GM12875 (cell line): ENCODE measurements at regions not wholly inside any gene's neighbourhood (a gene's known extent, or its start where the extent isn't known, plus 50 kb on each side); places are given as distances from the start of the nearest gene placed in this dataset.

Experiments used
- H3K4me3 ChIP-seq: one replicate; pipeline ENCODE4 v1.5.1; 2011; ENCODE audit warnings: low read depth, low read length, control low read depth
- TF ChIP-seq, protein P1 (sequence below): IDR thresholded peaks from 2 replicates; pipeline ENCODE4 v1.5.1; 2011; ENCODE audit warnings: low read depth, mild to moderate bottlenecking, control low read depth, inconsistent platforms, low read length, moderate library complexity, borderline replicate concordance; ENCODE audit not compliant: insufficient read depth

DNA sequence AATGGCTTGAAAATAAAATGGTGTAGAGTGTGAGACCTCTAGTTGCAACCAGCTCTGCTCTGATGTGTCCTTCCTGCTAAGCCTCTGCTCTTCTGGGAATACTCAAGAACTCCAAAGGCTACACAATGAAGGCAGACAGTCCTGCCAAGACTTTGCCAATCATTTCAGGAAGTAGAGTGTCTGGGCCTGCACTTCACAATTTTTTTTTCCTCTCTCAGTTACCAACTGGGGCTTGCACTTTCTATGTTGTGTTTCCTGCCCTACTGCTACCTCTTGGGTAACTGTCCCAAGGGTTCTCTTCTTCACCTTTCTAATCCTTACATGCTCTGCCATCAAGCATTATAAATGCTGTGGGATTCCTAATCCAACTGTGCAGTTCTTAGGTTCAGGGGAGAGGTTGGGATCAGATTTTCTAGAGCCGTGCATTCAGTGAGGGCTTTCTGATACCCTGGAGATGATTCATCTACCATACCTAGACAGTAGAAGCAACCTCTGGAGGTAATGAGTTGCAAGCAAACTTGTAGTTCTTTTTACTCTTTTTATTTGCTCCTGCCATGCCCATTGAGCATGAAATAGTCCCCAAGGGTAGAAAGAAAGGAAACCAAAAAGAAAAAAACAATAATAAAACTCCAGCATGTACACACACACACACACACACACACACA is 365.9 kb downstream of the MLLT3 start:
- TF ChIP-seq, protein P1, sequence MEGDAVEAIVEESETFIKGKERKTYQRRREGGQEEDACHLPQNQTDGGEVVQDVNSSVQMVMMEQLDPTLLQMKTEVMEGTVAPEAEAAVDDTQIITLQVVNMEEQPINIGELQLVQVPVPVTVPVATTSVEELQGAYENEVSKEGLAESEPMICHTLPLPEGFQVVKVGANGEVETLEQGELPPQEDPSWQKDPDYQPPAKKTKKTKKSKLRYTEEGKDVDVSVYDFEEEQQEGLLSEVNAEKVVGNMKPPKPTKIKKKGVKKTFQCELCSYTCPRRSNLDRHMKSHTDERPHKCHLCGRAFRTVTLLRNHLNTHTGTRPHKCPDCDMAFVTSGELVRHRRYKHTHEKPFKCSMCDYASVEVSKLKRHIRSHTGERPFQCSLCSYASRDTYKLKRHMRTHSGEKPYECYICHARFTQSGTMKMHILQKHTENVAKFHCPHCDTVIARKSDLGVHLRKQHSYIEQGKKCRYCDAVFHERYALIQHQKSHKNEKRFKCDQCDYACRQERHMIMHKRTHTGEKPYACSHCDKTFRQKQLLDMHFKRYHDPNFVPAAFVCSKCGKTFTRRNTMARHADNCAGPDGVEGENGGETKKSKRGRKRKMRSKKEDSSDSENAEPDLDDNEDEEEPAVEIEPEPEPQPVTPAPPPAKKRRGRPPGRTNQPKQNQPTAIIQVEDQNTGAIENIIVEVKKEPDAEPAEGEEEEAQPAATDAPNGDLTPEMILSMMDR: no peak
- H3K4me3 ChIP-seq: no peak overlapping the region

DNA sequence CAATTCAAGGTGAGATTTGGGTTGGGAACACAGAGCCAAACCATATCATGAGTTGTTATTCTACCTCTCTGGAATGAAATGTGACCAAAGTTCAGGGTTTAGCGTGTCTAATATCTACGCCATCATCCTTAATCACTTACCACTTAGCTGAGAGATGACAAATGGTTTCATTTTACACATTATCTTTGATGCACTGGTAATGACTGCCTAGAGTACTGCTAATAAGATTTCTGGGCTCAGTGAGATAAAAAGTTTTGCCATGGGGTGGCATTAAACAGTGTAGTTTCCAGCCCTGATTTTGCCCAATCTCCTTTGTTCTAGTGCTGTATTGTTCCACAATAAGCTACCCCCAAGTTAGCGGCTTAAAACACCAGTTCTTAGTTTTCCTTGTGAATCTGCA is 367.2 kb downstream of the MLLT3 start:
- TF ChIP-seq, protein P1: no peak
- H3K4me3 ChIP-seq: no peak overlapping the region

DNA sequence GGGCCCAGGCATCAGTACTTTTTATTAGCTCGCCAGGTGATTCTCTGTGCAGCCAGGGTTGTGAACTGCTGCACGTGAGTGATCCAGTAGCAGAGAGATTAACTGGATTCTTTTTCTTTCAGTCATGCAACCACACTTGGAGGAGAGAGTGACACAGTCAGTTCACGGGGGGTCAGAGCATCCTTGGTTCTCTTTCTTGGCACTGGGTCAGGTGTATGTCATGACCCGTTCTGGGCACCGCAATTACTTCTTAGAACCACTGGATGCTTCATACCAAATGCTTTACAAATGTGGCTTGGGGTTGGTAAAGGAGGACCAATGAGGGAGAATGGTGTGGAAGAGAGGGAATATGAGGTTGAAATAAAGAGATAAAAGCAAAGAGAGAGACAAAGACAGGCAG is 368.7 kb downstream of the MLLT3 start:
- TF ChIP-seq, protein P1: no peak
- H3K4me3 ChIP-seq: no peak overlapping the region

DNA sequence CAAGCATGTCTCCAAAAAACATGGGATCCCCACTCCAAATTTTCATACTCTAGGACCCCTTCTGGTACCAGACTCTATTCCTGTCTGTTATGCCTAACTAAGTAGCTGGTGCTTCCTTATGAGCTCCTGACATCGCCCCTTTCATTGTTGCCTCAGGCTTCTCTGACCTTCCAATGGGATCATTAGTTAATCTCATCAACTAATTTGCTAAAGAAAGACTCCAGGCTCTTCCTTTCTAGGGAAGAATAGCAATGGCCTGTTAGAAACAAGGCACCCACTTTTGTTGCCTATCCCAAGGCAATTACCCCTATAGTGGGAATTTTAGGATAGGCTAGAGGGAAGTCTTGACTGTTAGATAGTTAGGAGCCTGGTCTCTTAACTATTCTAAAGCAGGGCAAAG is 369.5 kb downstream of the MLLT3 start:
- no peak overlapping the region for H3K4me3 ChIP-seq
- TF ChIP-seq, protein P1: no peak

DNA sequence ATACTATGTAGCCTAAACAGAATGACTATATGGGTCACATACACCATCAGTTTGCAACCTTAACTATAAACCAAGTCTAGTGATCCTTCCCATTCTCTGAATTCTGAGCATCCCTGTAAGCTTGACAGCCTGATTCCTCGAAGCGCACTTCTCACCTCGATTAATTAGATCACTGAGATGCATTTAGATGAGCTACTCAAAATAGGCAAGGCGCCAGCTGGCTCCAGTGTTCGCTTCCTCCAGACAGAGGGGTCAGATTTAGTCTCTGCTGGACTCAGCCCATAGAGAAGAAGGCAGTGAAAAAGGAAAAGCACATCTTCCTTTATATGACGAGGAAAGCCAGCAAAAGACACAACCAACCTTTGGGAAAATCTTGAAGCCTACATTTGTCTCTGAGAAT is 371.5 kb downstream of the MLLT3 start:
- no peak overlapping the region for H3K4me3 ChIP-seq
- TF ChIP-seq, protein P1: no peak

DNA sequence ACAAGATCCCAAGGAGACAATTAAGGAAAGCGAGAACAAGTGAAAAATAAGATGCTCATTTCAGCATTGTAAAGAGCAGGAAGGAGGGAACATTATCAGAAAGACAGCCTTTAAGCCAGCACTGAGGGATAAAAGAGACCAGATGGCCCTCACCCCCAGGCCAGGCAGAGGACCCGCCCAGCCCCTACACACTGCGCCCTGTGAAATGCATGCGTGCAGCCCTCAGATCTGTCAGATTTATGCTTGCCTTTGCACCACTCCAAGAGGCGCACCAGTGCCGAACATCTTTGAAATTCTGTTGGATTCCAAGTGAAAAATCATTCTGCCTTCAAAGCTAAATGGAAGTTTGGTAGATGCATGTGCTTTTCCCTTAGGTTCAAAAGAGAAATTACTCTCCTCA is 378.0 kb downstream of the MLLT3 start:
- TF ChIP-seq, protein P1: no peak
- H3K4me3 ChIP-seq: no peak overlapping the region

DNA sequence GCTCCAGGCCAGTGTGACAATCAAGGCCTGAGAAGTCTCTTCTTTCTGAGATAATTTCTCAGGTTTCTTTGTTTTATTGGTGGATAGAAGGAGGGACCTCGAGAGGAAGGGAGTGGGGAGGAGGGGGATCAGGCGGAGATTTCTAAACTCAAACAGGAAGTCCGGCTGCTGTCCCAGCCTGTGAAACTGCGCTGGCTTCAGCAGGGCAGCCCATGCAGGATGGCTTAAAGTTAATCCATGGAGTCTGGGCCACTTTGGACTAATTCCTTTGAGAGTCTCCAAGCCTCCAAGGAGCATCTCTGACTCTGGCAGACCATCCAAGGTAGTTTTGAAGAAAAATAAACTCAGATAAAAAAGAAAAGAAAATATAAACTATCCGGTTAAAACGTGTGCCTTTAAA is 378.5 kb downstream of the MLLT3 start:
- no peak overlapping the region for H3K4me3 ChIP-seq
- TF ChIP-seq, protein P1: no peak
